Adrenal gland (tissue), 9 donors: ENCODE measurements at regions not wholly inside any gene's neighbourhood (a gene's known extent, or its start where the extent isn't known, plus 50 kb on each side); places are given as distances from the start of the nearest gene placed in this dataset.
"Not testable (repeated sequence)": the region's sequence is repeated elsewhere in the genome, so short reads cannot be mapped to it uniquely, and the experiment has no call there.

Experiments used
- DNase-seq, 7 donors: peaks; one replicate each; pipeline ENCODE4 v3.0.0-alpha.2; 2019 to 2020
- H3K27ac ChIP-seq, 5 donors: fragments of 200-600 bp; sonication (generic) in 4 of 5; 1 replicate in 3 of 5; 2 replicates in 2 of 5; pipeline versions ENCODE4 v1.5.1 to v1.8.0; 2016 to 2020; ENCODE audit warnings: mild to moderate bottlenecking in 1 of 5
- H3K27me3 ChIP-seq: fragments of 200-600 bp; 2 replicates; pipeline ENCODE4 v1.8.0; 2021
- H3K36me3 ChIP-seq, 2 donors: fragments of 200-600 bp; replicated peaks in 1 of 2; 1 replicate in 1 of 2; 2 replicates in 1 of 2; pipeline versions ENCODE4 v1.5.1 to v1.8.0; 2018 to 2022
- H3K4me1 ChIP-seq, 2 donors: fragments of 200-600 bp; replicated peaks in 1 of 2; 1 replicate in 1 of 2; 2 replicates in 1 of 2; pipeline versions ENCODE4 v1.5.1 to v1.8.0; 2018 to 2021
- H3K4me3 ChIP-seq, 4 donors: fragments of 200-600 bp; sonication (generic) in 3 of 4; one replicate each; pipeline ENCODE4 v1.5.1; 2016 to 2018
- H3K9me3 ChIP-seq, 3 donors: fragments of 200-600 bp; sonication (generic) in 1 of 3; replicated peaks in 1 of 3; 1 replicate in 2 of 3; 2 replicates in 1 of 3; pipeline versions ENCODE4 v1.5.1 to v1.8.0; 2016 to 2021
- POLR2A ChIP-seq, 2 donors: fragments of 450-650 bp; IDR thresholded peaks; one replicate each; pipeline ENCODE4 v1.6.1; 2017; ENCODE audit warnings: antibody characterized with exemption in 2 of 2, mild to moderate bottlenecking in 2 of 2, moderate library complexity in 1 of 2
- WGBS, 4 donors: extraction: QIAGEN DNeasy Blood & Tissue Kit in 2 of 4; methylation state at CpG; one replicate each; pipeline versions ENCODE4 v1.1.5 to v1.1.7; 2013 to 2017; 5-methylcytosine and 5-hydroxymethylcytosine counted together
- intact Hi-C, 2 donors: fragments of 100-400 bp; cut with DNase I; formaldehyde crosslinking; loops; one replicate each; pipeline versions ENCODE4 v1.14.1 to v1.15.0; 2022 to 2023
- TF ChIP-seq, protein P1 (sequence below), 6 experiments: fragments of 450-650 bp in 4 of 6; fragments of 200-600 bp in 2 of 6; sonication (generic) in 1 of 6; IDR thresholded peaks; 1 replicate in 5 of 6; 2 replicates in 1 of 6; pipeline versions ENCODE4 v1.5.1 to v1.8.0; 2016 to 2021; ENCODE audit warnings: antibody characterized with exemption in 6 of 6, mild to moderate bottlenecking in 2 of 6, moderate library complexity in 1 of 6
- donor health status: healthy with polysubstance abuse.
- donor health status: Bipolar disorder and iron deficiency.
- donor health status: DM: yes; HTN: yes; CAD: no.
- donor health status: DM: no; HTN: no; CAD: no.
- donor health status: DM: no; HTN: no; CAD: no.

GRCh38 chr2:109676346-109676902, 62.3 kb downstream of the SOWAHC start:
- Histone ChIP-seq H3K4me3 (no peak overlapping the region), H3K9me3 (no peaks in the 10 kb centered on the region), H3K36me3 (no peaks in the 10 kb centered on the region), H3K4me1 (no peaks in the 10 kb centered on the region), H3K27ac (no peak overlapping the region), H3K27me3 (no peaks in the 10 kb centered on the region)
- peak in 1 of 7 donors; percentile 9 for DNase-seq
- no peak for TF ChIP-seq POLR2A (IDR thresholded peaks at IDR 0.05)
- TF ChIP-seq, protein P1, sequence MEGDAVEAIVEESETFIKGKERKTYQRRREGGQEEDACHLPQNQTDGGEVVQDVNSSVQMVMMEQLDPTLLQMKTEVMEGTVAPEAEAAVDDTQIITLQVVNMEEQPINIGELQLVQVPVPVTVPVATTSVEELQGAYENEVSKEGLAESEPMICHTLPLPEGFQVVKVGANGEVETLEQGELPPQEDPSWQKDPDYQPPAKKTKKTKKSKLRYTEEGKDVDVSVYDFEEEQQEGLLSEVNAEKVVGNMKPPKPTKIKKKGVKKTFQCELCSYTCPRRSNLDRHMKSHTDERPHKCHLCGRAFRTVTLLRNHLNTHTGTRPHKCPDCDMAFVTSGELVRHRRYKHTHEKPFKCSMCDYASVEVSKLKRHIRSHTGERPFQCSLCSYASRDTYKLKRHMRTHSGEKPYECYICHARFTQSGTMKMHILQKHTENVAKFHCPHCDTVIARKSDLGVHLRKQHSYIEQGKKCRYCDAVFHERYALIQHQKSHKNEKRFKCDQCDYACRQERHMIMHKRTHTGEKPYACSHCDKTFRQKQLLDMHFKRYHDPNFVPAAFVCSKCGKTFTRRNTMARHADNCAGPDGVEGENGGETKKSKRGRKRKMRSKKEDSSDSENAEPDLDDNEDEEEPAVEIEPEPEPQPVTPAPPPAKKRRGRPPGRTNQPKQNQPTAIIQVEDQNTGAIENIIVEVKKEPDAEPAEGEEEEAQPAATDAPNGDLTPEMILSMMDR (IDR thresholded peaks at IDR 0.05): no peak
- 80 to 87% (median 85%) methylated on average over 5 to 7 of the region's 7 CpGs for WGBS, 4 donors
- intact Hi-C loops: no loop called here

DNA sequence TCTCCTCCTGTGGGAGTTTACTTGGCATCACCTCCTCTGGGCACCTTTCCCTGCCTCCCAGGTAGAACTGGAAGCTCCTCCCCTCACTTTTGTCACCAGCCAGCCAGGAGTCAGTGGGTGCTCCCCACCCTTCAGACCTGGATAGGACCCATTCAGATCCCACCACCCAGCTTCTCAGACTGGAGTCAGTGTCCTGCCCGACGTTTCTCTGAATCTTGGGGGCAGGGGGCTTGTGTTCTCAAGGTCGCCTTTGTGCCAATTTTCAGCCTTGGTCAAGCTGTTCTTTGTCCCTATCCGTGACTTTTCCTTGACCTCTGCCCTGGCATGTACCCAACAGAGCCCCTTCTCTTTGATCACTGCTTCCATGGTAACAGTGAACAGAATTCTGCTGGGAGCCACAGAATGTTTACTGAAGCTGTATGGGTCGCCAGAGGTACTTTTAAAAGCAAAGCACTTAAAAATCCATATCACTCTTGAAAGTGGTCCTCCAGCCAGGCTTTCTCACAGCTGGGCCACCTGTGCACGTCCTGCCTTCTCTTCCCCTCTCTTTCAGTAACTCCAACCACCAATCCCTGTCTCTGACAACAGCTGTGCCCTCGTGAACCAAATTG, 63.1 kb downstream of the SOWAHC start:
- peak in 1 of 7 donors; percentile 35 for DNase-seq
- H3K4me1 ChIP-seq, H3K36me3 ChIP-seq, H3K27ac ChIP-seq, H3K4me3 ChIP-seq, intact Hi-C loops, H3K9me3 ChIP-seq, H3K27me3 ChIP-seq: not testable (repeated sequence)
- 52 to 60% (median 57%) methylated on average over 7 of the region's 7 CpGs for WGBS, 4 donors

DNA sequence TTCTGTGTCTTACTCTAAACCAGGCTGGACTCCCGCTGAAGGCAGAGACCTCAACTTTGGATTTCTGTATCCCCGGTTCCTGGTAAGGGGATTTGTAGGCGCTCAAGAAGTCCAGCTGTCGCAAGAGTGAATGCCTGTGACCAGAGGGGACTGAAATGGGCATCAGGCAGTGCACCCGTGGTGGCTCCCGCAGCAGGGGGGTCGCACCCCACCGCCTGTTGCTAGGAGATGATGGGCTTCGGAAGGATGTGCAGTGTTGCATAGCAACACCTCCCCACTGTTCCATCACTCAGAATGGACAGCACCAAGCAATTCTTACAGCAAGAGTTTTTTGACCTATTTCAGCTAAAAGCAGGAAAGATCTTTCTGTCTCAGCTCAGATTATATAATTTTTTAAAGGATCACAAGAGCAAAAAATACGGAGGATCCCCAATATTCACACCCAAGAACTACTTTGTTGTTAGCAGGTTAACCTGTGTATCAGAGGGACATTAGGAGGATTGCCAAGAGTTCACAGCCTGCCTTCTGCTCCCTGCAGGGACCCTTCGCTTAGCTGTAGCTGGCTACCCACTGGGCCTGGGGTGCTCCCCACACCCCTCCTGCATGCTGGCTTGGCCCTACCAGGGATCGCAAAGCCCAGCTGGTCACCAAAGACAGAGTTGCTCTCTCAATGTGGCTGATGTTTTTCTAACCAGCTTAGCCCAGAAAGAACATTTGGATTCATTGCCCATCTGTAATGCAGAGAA, 63.8 kb downstream of the SOWAHC start:
- intact Hi-C loops: no loop called here
- Histone ChIP-seq H3K9me3 (no peaks in the 10 kb centered on the region), H3K36me3 (no peaks in the 10 kb centered on the region), H3K27me3 (no peaks in the 10 kb centered on the region), H3K27ac (no peak overlapping the region), H3K4me1 (no peaks in the 10 kb centered on the region), H3K4me3 (no peak overlapping the region)
- DNase-seq: peak in 1 of 7 donors; percentile 29
- WGBS, 4 donors: 78 to 91% (median 80%) methylated on average over 9 to 12 of the region's 12 CpGs
- TF ChIP-seq, protein P1 (IDR thresholded peaks at IDR 0.05): no peak
- TF ChIP-seq POLR2A (IDR thresholded peaks at IDR 0.05): no peak

- H3K36me3 ChIP-seq, H3K9me3 ChIP-seq, H3K27ac ChIP-seq, H3K4me3 ChIP-seq, H3K4me1 ChIP-seq, DNase-seq, H3K27me3 ChIP-seq, intact Hi-C loops: not testable (repeated sequence)
- 74 to 89% (median 78%) methylated on average over 3 to 10 of the region's 10 CpGs for WGBS, 4 donors
Measured at GRCh38 chr2:109678724-109679201, 64.6 kb downstream of the SOWAHC start.

DNA sequence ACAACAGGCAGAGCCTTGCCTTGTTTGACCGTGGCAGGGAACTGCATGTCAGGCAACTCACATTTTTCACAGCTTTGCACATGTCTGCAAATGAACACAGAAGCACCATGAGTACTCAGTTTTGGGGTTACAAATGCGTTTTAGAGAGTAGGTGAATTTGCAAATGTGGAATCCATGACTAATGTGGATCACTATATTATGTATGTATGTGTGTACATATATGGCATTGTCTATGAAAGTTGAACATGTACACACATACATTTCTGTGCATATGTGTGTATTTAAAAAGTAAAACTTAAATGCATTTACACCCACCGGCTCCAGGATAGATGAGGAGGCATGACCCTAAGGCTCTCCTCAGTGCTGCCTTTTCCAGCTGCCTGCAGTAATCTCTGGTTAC, 65.1 kb downstream of the SOWAHC start:
- no peaks in the 10 kb centered on the region for H3K27me3 ChIP-seq
- H3K36me3 ChIP-seq: no peaks in the 10 kb centered on the region
- DNase-seq: no peak
- no peak overlapping the region for H3K4me3 ChIP-seq
- no peaks in the 10 kb centered on the region for H3K4me1 ChIP-seq
- 63 to 84% (median 72%) methylated on average over 3 of the region's 3 CpGs for WGBS, 4 donors
- H3K9me3 ChIP-seq: no peaks in the 10 kb centered on the region
- no peak overlapping the region for H3K27ac ChIP-seq
- intact Hi-C loops: no loop called here
- TF ChIP-seq, protein P1 (IDR thresholded peaks at IDR 0.05): no peak
- TF ChIP-seq POLR2A (IDR thresholded peaks at IDR 0.05): no peak
